ENCODE measurements at regions not wholly inside any gene's neighbourhood (a gene's known extent, or its start where the extent isn't known, plus 50 kb on each side); places are given as distances from the start of the nearest gene placed in this dataset.

DNA sequence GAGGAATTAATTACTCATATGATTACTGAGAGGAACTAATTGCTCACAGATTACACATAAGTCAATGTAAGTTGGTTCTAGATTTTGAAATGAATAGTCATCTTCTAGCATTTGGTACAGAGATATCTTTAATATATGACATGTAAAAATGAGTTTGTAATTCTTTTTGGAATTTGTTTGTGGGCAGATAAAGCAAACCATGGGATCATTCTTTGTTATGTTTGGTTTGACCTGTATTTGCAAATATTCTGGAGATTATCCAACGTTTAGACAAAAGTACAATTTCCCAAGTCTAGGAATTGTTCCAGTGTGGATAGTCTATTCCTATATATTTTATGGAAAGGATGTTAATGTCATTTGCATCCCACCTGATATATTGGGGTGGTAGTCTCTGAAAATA, 309.6 kb upstream of the EDNRB start:
- DNase-seq (ENCODE audit: low spot score), result no peak

DNA sequence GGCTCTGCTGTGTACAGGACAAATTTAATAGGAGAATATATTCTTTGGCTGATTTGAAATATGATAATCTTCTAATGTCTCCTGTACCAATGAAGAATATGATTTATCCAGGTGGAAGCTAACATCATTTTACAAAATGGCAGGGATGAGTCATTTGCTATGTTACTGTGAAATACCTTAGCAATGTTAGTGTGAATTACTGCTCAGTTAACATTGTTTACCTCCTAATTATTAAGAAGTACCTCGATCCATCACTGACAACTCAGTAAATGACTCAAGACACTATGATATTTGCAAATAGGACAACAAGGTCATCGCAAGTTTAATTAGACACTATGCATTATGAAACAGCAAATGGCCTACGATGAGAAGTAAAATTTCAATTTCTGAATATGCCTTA, 309.1 kb upstream of the EDNRB start:
- no peak for DNase-seq (ENCODE audit: low spot score)

DNA sequence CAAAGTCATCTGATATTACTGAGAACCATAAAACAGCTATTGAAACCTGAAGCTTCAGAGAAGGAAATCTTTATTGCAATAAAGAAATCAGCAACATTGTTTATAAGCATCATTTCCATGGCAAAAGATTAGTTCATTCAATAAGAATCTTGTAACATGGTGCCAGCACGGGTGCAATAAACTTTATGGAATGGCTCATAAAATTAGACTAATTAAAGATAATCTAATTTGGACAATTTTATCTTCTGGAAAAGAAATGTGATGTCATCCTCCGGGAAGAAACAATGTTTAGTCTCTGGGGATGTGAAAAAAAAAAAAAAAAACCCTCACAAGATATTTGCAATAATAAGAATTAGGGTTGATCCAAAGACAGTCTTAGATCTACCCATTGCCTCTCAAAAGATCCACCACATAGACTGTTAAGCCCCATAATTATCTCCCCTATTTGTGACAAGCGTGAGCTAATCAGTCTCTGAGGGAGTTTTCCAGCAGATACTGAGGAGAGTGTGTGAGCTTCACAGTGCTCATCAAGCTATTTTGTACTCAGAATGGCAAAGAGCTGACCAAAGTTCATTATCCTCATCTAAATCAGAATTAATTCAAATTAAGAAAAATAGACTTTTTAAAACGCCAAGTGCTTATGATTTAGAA, 297.0 kb upstream of the EDNRB start:
- DNase-seq (ENCODE audit: low spot score), result no peak

- DNase-seq (ENCODE audit: low spot score), result no peak
These were observed 282.8 kb upstream of the EDNRB start for GRCh38 chr13:78201411-78201810.

DNA sequence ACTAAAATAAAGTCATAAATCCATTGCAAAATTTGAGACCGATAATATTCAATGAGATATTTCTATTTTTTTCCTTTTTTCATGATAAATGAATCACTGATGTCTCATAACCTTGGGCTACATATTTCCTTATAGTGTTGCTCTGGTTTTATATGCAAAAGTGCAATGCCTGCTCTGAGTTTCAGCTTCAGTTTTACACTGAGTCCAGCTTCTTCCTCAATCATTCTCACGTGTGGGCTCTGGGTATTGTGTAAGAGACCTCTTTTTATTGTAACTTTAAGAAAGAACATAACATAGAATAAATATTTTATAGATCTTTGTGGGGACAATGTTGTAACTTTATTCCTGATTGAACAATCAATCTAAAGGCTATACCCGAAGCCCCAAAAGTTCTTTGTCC, 280.2 kb upstream of the EDNRB start:
- DNase-seq (ENCODE audit: low spot score), result no peak

DNA sequence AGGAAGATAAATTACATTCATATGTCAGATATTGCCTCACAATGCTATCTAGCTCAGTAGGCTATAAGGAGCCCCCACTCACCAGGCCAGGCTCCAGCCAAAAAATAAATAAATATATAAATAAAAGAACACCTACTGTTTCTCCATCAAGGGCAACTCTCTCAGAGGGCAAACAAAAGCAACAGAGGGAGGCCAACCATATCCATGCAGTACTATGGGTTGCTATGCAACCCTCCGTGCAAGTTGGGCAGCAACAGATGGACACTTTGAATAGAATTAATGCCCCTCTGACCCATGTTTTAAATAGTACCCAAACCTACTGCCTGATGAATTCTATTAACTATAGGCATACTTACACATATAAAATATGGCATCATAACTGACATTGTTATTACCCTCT, 279.8 kb upstream of the EDNRB start:
- no peak for DNase-seq (ENCODE audit: low spot score)

GRCh38 chr13:78197231-78197630, 278.6 kb upstream of the EDNRB start:
- no peak for DNase-seq (ENCODE audit: low spot score)

DNA sequence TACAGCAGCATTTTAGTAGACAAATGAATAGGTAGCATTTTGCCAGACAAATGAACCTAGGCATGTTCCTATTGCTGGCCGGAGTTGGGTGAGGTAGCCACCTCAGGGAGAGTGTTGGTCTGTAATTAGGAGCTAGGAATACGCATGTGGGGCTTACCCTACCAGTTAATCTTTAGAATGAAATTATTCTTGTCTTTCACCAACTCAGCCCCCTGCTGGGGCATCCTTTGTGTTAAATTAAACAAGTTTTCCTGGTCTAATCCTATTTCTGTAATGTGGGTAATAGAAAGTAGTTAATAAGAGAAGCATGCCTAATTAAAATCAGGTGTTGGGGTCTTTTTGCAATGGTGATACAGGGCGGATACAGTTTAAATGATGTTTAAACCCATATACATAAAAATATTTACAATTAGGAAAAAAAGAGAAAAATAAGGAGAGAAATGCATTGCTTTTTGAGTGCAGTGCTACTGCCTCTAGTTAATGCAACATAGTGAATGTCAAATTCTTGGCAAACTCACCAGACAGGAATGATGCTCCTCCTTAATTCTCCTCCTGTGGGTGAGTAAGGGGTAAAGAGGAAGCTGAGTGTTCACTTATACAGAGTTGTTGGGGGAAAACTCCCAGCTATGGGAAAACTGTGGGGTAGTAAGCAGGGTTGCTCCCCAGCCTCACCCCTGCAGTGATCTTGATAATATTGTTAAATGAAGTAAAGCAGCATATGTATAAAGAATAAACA, 276.4 kb upstream of the EDNRB start:
- DNase-seq (ENCODE audit: low spot score), result no peak

GRCh38 chr13:78193846-78194245, 275.2 kb upstream of the EDNRB start:
- no peak for DNase-seq (ENCODE audit: low spot score)

DNA sequence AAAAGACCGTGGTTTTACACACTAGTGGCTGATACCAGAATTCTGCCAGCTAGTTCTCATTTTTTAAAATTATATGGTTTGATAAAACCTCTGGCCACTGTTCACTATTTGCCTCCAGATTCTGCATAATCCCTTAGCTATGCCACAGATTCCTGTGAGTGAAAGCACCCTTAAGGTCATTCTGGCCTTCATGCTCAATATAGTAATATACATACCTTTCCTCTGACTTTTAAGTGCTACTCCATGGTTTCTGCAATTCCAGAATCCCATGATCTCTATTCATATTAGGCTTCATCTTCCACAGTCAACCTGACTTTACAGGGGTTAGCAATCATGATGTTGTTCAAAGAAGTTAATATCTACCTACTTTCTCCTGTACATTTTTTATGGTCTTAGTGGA, 274.1 kb upstream of the EDNRB start:
- no peak for DNase-seq (ENCODE audit: low spot score)

GRCh38 chr13:78190296-78190695, 271.7 kb upstream of the EDNRB start:
- DNase-seq (ENCODE audit: low spot score), result no peak

DNA sequence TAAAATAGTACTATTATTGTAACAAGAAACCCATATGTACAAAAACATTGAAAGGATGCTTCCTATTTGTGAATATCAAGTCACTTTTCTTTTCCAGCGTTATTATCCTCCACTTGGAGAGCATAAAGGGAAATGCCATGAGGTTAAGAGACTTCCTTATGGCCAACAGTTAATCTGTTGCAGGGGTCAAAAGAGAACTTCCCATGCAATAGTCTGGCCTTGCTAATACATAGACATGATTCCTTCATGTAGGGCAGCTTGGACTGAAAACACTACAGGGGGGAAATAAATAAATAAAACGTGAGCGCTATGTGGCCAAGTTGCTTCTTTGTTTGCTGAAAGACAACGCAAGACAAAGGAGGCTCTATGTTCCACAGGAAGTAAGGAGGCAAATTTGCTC, 269.1 kb upstream of the EDNRB start:
- no peak for DNase-seq (ENCODE audit: low spot score)

DNA sequence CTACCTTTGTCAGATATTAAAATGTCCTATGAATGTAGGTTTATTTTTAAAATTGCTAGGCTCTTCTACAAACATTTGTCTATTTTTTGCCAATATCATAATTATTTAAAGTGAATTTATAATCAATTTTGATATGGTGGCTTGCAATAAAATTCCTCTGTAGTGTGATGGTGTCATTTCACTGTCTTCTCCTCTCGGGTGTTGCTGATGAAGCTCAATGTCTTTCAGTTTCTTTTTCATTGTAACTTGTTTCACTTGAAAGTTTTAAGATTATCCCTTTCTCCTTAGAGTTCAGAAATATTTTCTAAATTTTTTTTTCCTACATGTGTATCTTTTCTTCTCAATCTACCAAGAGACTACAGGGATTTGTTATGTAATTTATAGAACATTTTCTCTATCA, 267.1 kb upstream of the EDNRB start:
- no peak for DNase-seq (ENCODE audit: low spot score)

DNA sequence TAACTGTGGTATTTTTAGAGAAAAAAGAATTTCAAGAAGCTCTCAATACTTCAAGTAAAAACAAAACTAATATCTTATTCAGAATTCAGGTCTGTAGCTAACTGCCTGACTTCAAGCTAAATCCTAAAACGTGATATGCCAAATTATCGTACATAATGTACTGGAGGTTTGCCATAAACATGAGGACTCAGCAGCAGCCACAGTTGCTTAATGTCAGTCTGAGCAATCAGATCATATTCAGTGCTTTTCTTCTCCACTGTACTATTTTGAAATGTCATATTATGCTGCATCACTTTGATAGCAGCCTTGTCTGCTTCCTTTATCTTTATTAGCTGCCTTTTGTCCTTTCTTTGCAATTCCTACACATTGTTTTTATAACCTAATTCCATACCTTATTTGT, 265.1 kb upstream of the EDNRB start:
- DNase-seq (ENCODE audit: low spot score), result no peak

DNA sequence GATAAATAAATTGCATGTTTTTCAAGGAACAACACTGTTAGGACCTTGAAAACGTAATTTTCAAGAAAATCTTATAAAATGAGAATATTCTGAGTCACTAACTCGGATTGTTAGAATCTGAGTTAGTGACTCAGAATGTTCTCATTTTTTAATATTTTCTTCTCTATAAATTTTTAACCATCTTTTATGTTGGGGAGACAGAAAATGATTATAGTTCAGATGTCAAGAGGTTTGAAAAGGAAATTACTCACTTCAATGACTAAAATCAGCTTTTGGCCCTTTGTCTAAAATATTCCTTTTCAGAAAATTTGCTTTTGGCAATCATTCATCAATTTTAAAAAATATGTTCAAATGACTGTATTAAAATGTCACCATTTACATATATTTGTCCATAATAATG, 264.2 kb upstream of the EDNRB start:
- DNase-seq (ENCODE audit: low spot score), result no peak

- no peak for DNase-seq (ENCODE audit: low spot score)
These were observed 258.7 kb upstream of the EDNRB start for GRCh38 chr13:78177306-78177705.

DNA sequence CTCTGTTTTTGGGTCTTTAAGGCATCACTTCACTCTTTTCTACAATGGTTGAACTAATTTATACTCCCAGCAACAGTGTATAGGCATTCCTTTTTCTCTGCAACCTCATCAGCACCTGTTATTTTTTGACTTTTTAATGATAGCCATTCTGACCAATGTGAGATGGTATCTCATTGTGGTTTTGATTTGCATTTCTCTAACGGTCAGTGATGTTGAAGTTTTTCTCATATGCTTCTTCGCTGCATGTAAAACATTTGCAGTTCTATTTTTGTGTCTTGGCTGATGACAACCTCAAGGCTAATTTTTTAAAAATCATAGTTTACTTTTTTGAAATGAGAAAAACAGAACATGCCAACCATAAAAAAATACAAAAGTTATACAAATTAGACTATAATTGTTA, 258.2 kb upstream of the EDNRB start:
- no peak for DNase-seq (ENCODE audit: low spot score)

- no peak for DNase-seq (ENCODE audit: low spot score)
These were observed 250.8 kb upstream of the EDNRB start for GRCh38 chr13:78169386-78169785.

DNA sequence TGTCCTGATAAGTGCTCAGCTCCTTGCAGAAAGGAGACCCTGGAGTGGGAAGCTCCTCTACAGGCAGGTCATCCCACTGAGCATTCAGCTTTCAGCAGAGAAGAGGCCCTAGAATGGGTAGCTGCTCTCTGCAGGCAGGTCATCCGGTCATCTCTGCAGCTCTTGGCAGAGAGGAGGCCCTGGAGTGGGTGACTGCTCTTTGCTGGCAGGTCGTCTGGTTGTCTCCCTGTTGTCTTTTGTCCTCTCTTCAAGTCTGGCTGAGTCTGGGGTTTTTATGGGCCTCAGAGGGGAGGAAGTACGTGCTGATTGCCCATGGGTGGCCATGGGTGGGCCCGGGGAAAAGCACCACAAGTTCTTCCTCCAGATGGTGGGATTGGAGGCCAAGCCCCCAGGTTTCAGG, 250.3 kb upstream of the EDNRB start:
- no peak for DNase-seq (ENCODE audit: low spot score)

DNA sequence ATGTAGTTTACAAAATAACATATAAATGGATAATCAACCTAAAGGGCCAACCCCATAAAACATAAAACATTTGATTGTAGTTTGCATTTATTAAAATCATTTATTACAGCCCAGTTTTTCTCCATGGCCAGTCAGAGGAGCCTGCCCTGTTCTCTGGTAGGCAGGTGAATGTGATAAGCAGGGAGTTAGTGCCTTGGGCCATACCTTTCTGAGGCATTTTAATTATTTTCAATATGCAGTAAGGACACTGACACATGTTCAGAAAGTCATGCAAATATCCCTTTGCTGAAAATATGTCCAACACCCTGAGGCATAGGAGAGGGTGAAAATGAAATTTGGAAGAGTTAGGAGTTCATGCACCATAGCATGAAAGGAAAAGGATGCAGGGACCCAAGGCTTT, 242.6 kb upstream of the EDNRB start:
- no peak for DNase-seq (ENCODE audit: low spot score)

DNA sequence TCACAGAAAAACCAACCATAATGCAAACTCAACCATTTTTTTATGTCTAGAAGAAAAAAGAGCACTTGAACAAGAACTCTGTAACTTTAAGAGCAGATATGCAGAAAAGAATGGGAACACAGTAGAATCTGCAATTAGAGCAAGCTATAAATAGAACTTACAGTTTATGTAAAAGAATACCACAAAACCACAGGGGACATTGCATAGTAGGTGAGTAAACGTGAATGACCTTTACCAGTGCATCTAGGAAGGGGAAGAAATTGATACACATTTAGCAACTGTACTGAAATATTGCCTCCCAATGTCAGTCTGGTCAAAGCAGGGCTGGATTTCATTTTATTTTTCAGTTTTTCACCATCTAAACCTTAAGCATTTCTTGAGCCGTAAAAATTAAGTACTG, 242.2 kb upstream of the EDNRB start:
- no peak for DNase-seq (ENCODE audit: low spot score)

DNA sequence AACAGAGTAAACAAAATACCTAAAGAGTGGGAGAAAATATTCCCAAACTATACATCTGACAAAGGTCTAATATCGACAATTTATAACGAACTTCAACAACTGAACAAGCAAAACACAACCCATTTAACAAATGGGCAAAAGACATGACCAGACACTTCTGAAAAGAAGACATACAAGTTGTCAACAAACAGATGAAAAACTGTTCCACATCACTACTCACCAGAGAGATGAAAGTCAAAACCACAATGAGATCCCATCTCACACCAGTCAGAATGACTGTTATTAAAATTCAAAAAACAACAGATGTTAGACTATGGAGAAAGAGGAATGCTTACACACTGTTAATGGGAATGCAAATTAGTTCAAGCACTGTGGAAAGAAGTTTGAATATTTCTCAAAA, 233.8 kb upstream of the EDNRB start:
- no peak for DNase-seq (ENCODE audit: low spot score)

DNA sequence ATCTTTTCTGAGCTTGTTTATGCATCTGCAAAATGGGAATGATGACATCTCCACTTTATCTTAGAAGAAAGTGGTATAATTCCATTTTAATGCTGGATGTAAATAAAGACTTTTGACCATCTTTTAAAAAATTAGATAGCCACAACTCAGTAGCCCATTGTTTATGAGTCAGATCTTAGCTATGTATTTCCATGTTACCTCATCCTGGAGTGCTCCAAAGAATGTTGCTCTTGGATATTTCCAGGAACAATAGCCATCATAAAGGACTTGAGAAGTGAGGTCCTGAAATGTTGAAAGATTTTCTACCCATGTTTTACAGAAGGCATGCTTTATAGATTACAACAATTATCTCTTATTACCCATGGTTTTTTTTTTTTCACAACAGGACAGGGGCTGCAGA, 229.3 kb upstream of the EDNRB start:
- no peak for DNase-seq (ENCODE audit: low spot score)

DNA sequence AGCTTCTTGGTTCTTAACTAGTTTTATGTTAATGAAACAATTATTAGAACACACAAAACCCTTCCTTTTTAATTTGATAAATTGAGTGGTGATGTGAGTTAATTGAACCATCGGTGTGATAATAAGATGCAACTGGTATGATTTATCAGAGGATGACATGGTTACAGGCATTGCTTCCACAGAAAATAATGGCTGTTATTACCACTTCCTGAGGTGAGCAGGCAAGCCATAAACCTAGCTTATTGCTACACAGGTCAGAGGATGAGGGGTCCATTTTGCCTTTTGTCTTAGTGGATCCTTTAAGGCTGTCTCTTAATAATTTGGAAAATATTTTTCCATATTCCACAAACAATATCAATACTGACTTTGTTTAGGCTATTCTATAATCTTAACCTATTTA, 226.6 kb upstream of the EDNRB start:
- DNase-seq (ENCODE audit: low spot score), result no peak

All from CD4-positive, alpha-beta T cell treated with Interleukin-2 at 100 ng/mL for 4 hours (primary cell).